H9 (cell line): ENCODE measurements at regions not wholly inside any gene's neighbourhood (a gene's known extent, or its start where the extent isn't known, plus 50 kb on each side); places are given as distances from the start of the nearest gene placed in this dataset.

Experiments used
- DNase-seq: peaks from one replicate; pipeline ENCODE4 v3.0.0-alpha.2; 2017
- H2AFZ ChIP-seq: one replicate; pipeline ENCODE4 v1.6.1; 2013; ENCODE audit warnings: mild to moderate bottlenecking, low read length, control low read depth, moderate library complexity
- H2AK5ac ChIP-seq: 2 replicates; pipeline ENCODE4 v1.6.1; 2013; ENCODE audit warnings: low read length, control low read depth, mixed read lengths; ENCODE audit not compliant: insufficient read length
- H2BK120ac ChIP-seq: one replicate; pipeline ENCODE4 v1.6.1; 2013; ENCODE audit warnings: low read depth, mild to moderate bottlenecking, low read length, control low read depth, inconsistent platforms; ENCODE audit not compliant: poor library complexity, severe bottlenecking
- H2BK12ac ChIP-seq: 2 replicates; pipeline ENCODE4 v1.6.1; 2013; ENCODE audit warnings: low read length, control low read depth, mixed read lengths, low read depth; ENCODE audit not compliant: insufficient read length
- H2BK15ac ChIP-seq: 2 replicates; pipeline ENCODE4 v1.6.1; 2013; ENCODE audit warnings: low read depth, low read length, control low read depth
- H2BK20ac ChIP-seq: one replicate; pipeline ENCODE4 v1.6.1; 2013; ENCODE audit warnings: low read depth, mild to moderate bottlenecking, low read length, control low read depth, inconsistent platforms; ENCODE audit not compliant: poor library complexity, severe bottlenecking
- H2BK5ac ChIP-seq: 2 replicates; pipeline ENCODE4 v1.6.1; 2013; ENCODE audit warnings: low read length, control low read depth, mixed read lengths; ENCODE audit not compliant: insufficient read length
- H3K14ac ChIP-seq: 2 replicates; pipeline ENCODE4 v1.6.1; 2013; ENCODE audit warnings: low read length, control low read depth; ENCODE audit not compliant: insufficient read depth
- H3K18ac ChIP-seq: 2 replicates; pipeline ENCODE4 v1.6.1; 2013; ENCODE audit warnings: low read depth, mild to moderate bottlenecking, mixed read lengths, low read length, control low read depth; ENCODE audit not compliant: insufficient read length
- H3K23ac ChIP-seq: 2 replicates; pipeline ENCODE4 v1.6.1; 2013; ENCODE audit warnings: low read length, control low read depth, mixed read lengths, low read depth; ENCODE audit not compliant: insufficient read length
- H3K23me2 ChIP-seq: 2 replicates; pipeline ENCODE4 v1.6.1; 2013; ENCODE audit warnings: low read depth, mild to moderate bottlenecking, mixed read lengths, low read length, control low read depth; ENCODE audit not compliant: insufficient read length, poor library complexity, severe bottlenecking
- H3K27ac ChIP-seq: 2 replicates; pipeline ENCODE4 v1.5.1; 2013; ENCODE audit warnings: low read length, control low read depth, mixed read lengths, low read depth; ENCODE audit not compliant: insufficient read length
- H3K27me3 ChIP-seq: 2 replicates; pipeline ENCODE4 v1.6.1; 2013; ENCODE audit warnings: low read length, control low read depth, inconsistent platforms; ENCODE audit not compliant: insufficient read depth
- H3K4ac ChIP-seq: 2 replicates; pipeline ENCODE4 v1.6.1; 2013; ENCODE audit warnings: low read depth, mild to moderate bottlenecking, control low read depth, inconsistent platforms, low read length, moderate library complexity
- H3K4me1 ChIP-seq: 2 replicates; pipeline ENCODE4 v1.6.1; 2013; ENCODE audit warnings: low read length, control low read depth, inconsistent platforms; ENCODE audit not compliant: insufficient read depth
- H3K4me2 ChIP-seq: 2 replicates; pipeline ENCODE4 v1.6.1; 2013; ENCODE audit warnings: low read length, control low read depth, mixed read lengths; ENCODE audit not compliant: insufficient read length, insufficient read depth
- H3K56ac ChIP-seq: 2 replicates; pipeline ENCODE4 v1.6.1; 2013; ENCODE audit warnings: low read depth, mild to moderate bottlenecking, mixed read lengths, low read length, control low read depth; ENCODE audit not compliant: insufficient read length
- H3K79me1 ChIP-seq: 2 replicates; pipeline ENCODE4 v1.6.1; 2013; ENCODE audit warnings: low read depth, mild to moderate bottlenecking, moderate library complexity, low read length, control low read depth, inconsistent platforms; ENCODE audit not compliant: insufficient read depth, poor library complexity, severe bottlenecking
- H3K79me2 ChIP-seq: 2 replicates; pipeline ENCODE4 v1.6.1; 2013; ENCODE audit warnings: low read length, control low read depth, inconsistent platforms; ENCODE audit not compliant: insufficient read depth
- H3K9ac ChIP-seq: 2 replicates; pipeline ENCODE4 v1.6.1; 2013; ENCODE audit warnings: low read length, control low read depth, mixed read lengths; ENCODE audit not compliant: insufficient read length; ENCODE audit errors: extremely low read depth
- H3K9me3 ChIP-seq: one replicate; pipeline ENCODE4 v1.6.1; 2013; ENCODE audit warnings: low read depth, low read length, inconsistent platforms; ENCODE audit not compliant: control insufficient read depth
- H3T11ph ChIP-seq: one replicate; pipeline ENCODE4 v1.6.1; 2013; ENCODE audit warnings: mild to moderate bottlenecking, low read length, control low read depth, inconsistent platforms
- H4K20me1 ChIP-seq: one replicate; pipeline ENCODE4 v1.6.1; 2013; ENCODE audit not compliant: control insufficient read depth, insufficient read length, insufficient read depth
- H4K5ac ChIP-seq: 2 replicates; pipeline ENCODE4 v1.6.1; 2013; ENCODE audit warnings: low read depth, mild to moderate bottlenecking, mixed read lengths, low read length, control low read depth; ENCODE audit not compliant: insufficient read length
- H4K8ac ChIP-seq: replicated peaks from 2 replicates; pipeline ENCODE4 v1.6.1; 2013; ENCODE audit warnings: low read length, control low read depth, mixed read lengths, low read depth; ENCODE audit not compliant: insufficient read length
- H4K91ac ChIP-seq: 2 replicates; pipeline ENCODE4 v1.6.1; 2013; ENCODE audit warnings: low read depth, mild to moderate bottlenecking, moderate library complexity, mixed read lengths, low read length, control low read depth; ENCODE audit not compliant: insufficient read length
- H3K27ac Mint-ChIP-seq, 3 experiments: 2 replicates in 2 of 3; 3 replicates in 1 of 3; pipeline ENCODE4 v1.8.0; 2020 to 2021; ENCODE audit warnings: mixed read lengths in 3 of 3, mild to moderate bottlenecking in 1 of 3, moderate library complexity in 1 of 3
- H3K27me3 Mint-ChIP-seq: 2 replicates; pipeline ENCODE4 v1.8.0; 2021; ENCODE audit warnings: low read depth, mild to moderate bottlenecking, moderate library complexity, mixed read lengths
- H3K36me3 Mint-ChIP-seq, 3 experiments: 2 replicates in 2 of 3; 3 replicates in 1 of 3; pipeline ENCODE4 v1.8.0; 2020 to 2021; ENCODE audit warnings: low read depth in 3 of 3, mixed read lengths in 3 of 3; ENCODE audit not compliant: insufficient read depth in 1 of 3
- H3K4me1 Mint-ChIP-seq, 2 experiments: 2 replicates each; pipeline ENCODE4 v1.8.0; 2020; ENCODE audit warnings: mixed read lengths in 2 of 2
- H3K4me3 Mint-ChIP-seq, 2 experiments: 2 replicates in 1 of 2; 3 replicates in 1 of 2; pipeline ENCODE4 v1.8.0; 2020 to 2021; ENCODE audit warnings: mild to moderate bottlenecking in 2 of 2, mixed read lengths in 2 of 2, moderate library complexity in 1 of 2
- H3K9me3 Mint-ChIP-seq, 2 experiments: 2 replicates in 1 of 2; 3 replicates in 1 of 2; pipeline ENCODE4 v1.8.0; 2020; ENCODE audit warnings: mild to moderate bottlenecking in 2 of 2, mixed read lengths in 2 of 2, moderate library complexity in 1 of 2
- WGBS: extraction: QIAGEN DNeasy Blood & Tissue Kit; methylation state at CpG from one replicate; pipeline ENCODE4 v1.1.7; 2013; ENCODE audit warnings: missing lambda C conversion rate, low lambda C conversion rate, mixed read lengths; ENCODE audit not compliant: insufficient read length; ENCODE audit errors: extremely low coverage; 5-methylcytosine and 5-hydroxymethylcytosine counted together
- TF ChIP-seq, protein P1 (sequence below): fragments of 200-600 bp; sonication (generic); conservative IDR thresholded peaks from 3 replicates; pipeline ENCODE4 v1.8.0; 2021; ENCODE audit warnings: antibody characterized with exemption, mild to moderate bottlenecking

DNA sequence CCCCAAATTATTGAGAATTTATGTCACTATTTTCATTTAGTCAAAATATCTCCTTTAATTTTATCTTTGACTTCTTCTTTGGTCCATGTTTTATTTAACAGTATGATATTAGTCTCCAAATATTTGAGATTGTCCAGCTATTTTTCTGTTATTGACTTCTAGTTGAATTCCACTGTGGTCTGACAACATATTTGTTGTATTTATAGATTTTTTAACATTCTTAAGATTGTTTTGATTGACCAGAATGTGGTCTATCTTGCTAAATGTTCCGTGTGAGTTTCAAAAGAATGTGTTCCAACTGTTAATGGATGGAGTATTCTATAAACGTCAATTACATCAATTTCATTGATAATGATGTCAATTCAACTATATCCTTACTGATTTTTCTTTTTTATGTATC lies 1452.1 kb downstream of the SUCLG1 start:
- Histone ChIP-seq H3K4ac (no peak overlapping the region), H2BK5ac (no peak overlapping the region), H3K4me1 (no peaks in the 10 kb centered on the region), H3K79me2 (no peaks in the 10 kb centered on the region), H4K8ac (no peak overlapping the region), H2AK5ac (no peak overlapping the region), H2BK12ac (no peak overlapping the region), H2BK20ac (no peak overlapping the region), H3K23ac (no peak overlapping the region), H3K9me3 (no peaks in the 10 kb centered on the region), H4K5ac (no peak overlapping the region), H3K4me2 (no peak overlapping the region), H3K27ac (no peak overlapping the region), H3K9ac (no peak overlapping the region), H3K14ac (no peak overlapping the region), H2BK120ac (no peak overlapping the region), H4K20me1 (no peaks in the 10 kb centered on the region), H4K91ac (no peak overlapping the region), H3K18ac (no peak overlapping the region), H3T11ph (no peak overlapping the region), H2AFZ (no peak overlapping the region), H3K23me2 (no peaks in the 10 kb centered on the region), H2BK15ac (no peak overlapping the region), H3K79me1 (no peaks in the 10 kb centered on the region), H3K56ac (no peak overlapping the region), H3K27me3 (no peaks in the 10 kb centered on the region)
- Mint-ChIP-seq H3K9me3 (peaks cover 0 to 2% of the 10 kb centered on the region in 2 experiments; a peak in 2 of 5 replicates), H3K27ac (no peak overlapping the region), H3K4me1 (no peaks in the 10 kb centered on the region), H3K36me3 (peaks cover 0 to 4% (median 0%) of the 10 kb centered on the region in 3 experiments; a peak in 1 of 7 replicates), H3K4me3 (no peak overlapping the region), H3K27me3 (no peaks in the 10 kb centered on the region)
- TF ChIP-seq, protein P1, sequence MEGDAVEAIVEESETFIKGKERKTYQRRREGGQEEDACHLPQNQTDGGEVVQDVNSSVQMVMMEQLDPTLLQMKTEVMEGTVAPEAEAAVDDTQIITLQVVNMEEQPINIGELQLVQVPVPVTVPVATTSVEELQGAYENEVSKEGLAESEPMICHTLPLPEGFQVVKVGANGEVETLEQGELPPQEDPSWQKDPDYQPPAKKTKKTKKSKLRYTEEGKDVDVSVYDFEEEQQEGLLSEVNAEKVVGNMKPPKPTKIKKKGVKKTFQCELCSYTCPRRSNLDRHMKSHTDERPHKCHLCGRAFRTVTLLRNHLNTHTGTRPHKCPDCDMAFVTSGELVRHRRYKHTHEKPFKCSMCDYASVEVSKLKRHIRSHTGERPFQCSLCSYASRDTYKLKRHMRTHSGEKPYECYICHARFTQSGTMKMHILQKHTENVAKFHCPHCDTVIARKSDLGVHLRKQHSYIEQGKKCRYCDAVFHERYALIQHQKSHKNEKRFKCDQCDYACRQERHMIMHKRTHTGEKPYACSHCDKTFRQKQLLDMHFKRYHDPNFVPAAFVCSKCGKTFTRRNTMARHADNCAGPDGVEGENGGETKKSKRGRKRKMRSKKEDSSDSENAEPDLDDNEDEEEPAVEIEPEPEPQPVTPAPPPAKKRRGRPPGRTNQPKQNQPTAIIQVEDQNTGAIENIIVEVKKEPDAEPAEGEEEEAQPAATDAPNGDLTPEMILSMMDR, result no peak
- DNase-seq, result no peak
- no CpG with 5 or more reads among the region's 2 CpGs for WGBS
